Progenitor cell of endocrine pancreas (in vitro differentiated cells): ENCODE measurements at regions not wholly inside any gene's neighbourhood (a gene's known extent, or its start where the extent isn't known, plus 50 kb on each side); places are given as distances from the start of the nearest gene placed in this dataset.

ENCODE experiments used
- DNase-seq: peaks from one replicate; pipeline ENCODE4 v3.0.0; 2021; ENCODE audit warnings: low spot score; ENCODE audit not compliant: unreplicated experiment
- H3K27ac Mint-ChIP-seq: 2 replicates; pipeline ENCODE4 v1.8.0; 2021; ENCODE audit warnings: mild to moderate bottlenecking, moderate library complexity, mixed read lengths
- H3K27me3 Mint-ChIP-seq: 2 replicates; pipeline ENCODE4 v1.8.0; 2021; ENCODE audit warnings: mixed read lengths
- H3K36me3 Mint-ChIP-seq: 2 replicates; pipeline ENCODE4 v1.8.0; 2022; ENCODE audit warnings: mixed read lengths; ENCODE audit not compliant: insufficient read depth
- H3K4me1 Mint-ChIP-seq: 2 replicates; pipeline ENCODE4 v1.8.0; 2021; ENCODE audit warnings: low read depth, mixed read lengths
- H3K4me3 Mint-ChIP-seq: 2 replicates; pipeline ENCODE4 v1.8.0; 2021; ENCODE audit warnings: low read depth, mild to moderate bottlenecking, moderate library complexity, mixed read lengths
- H3K9me3 Mint-ChIP-seq: 2 replicates; pipeline ENCODE4 v1.8.0; 2021; ENCODE audit warnings: low read depth, mixed read lengths
- TF ChIP-seq, protein P1 (sequence below): fragments of 200-600 bp; sonication (generic); IDR thresholded peaks from one replicate; pipeline ENCODE4 v1.5.0; 2021; ENCODE audit warnings: antibody characterized with exemption, mild to moderate bottlenecking; ENCODE audit not compliant: unreplicated experiment

DNA sequence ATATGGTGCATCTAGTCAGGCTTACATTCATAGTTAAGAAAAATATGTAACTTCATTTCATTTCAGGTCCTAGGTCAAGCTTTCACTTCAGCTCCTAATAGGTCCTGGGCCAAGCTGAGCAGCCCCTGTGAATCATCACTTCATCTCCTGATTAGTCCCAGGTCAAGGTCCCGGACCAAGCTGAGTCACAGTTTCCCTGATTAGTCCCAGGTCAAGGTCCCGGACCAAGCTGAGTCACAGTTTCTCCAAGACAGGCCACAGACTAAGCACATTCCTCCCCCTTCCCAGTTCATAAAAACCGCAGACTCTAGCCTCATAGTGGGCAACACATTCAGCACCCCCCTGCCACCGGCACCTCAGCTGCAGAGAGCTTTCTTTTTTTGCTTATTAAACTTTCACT is 1331.8 kb downstream of the PCDH19 start:
- peaks cover 5% of the 10 kb centered on the region for H3K9me3 Mint-ChIP-seq
- no peak overlapping the region for H3K4me3 Mint-ChIP-seq
- no peaks in the 10 kb centered on the region for H3K36me3 Mint-ChIP-seq
- no peak for DNase-seq
- no peaks in the 10 kb centered on the region for H3K4me1 Mint-ChIP-seq
- TF ChIP-seq, protein P1, sequence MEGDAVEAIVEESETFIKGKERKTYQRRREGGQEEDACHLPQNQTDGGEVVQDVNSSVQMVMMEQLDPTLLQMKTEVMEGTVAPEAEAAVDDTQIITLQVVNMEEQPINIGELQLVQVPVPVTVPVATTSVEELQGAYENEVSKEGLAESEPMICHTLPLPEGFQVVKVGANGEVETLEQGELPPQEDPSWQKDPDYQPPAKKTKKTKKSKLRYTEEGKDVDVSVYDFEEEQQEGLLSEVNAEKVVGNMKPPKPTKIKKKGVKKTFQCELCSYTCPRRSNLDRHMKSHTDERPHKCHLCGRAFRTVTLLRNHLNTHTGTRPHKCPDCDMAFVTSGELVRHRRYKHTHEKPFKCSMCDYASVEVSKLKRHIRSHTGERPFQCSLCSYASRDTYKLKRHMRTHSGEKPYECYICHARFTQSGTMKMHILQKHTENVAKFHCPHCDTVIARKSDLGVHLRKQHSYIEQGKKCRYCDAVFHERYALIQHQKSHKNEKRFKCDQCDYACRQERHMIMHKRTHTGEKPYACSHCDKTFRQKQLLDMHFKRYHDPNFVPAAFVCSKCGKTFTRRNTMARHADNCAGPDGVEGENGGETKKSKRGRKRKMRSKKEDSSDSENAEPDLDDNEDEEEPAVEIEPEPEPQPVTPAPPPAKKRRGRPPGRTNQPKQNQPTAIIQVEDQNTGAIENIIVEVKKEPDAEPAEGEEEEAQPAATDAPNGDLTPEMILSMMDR = no peak
- H3K27me3 Mint-ChIP-seq = no peaks in the 10 kb centered on the region
- no peak overlapping the region for H3K27ac Mint-ChIP-seq

GRCh38 chrX:99077099-99077498 is 1333.0 kb downstream of the PCDH19 start:
- no peak overlapping the region for H3K27ac Mint-ChIP-seq
- H3K36me3 Mint-ChIP-seq = no peaks in the 10 kb centered on the region
- peaks cover 5% of the 10 kb centered on the region for H3K9me3 Mint-ChIP-seq
- no peak overlapping the region for H3K4me3 Mint-ChIP-seq
- no peaks in the 10 kb centered on the region for H3K27me3 Mint-ChIP-seq
- no peaks in the 10 kb centered on the region for H3K4me1 Mint-ChIP-seq
- TF ChIP-seq, protein P1 = no peak
- no peak for DNase-seq

DNA sequence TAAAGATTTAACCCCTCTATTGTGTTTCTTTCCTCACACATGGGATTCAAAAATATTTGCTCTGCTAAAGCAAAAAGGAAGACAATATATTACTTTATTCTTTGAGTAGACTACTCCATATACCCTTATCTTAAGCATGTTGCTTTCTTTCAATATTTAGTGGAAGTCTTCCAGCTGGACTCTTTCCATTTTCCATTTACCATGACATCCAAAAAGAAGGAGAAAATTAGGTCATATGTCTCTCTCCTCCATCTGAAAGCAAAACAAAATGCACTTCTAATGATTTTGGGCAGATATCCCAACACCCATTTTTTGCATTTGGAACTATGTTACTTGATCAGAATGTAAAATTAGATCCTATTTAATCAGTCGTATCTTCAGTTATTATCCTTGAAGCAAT is 1336.5 kb downstream of the PCDH19 start:
- no peaks in the 10 kb centered on the region for H3K27me3 Mint-ChIP-seq
- H3K4me3 Mint-ChIP-seq = no peak overlapping the region
- H3K4me1 Mint-ChIP-seq = no peaks in the 10 kb centered on the region
- TF ChIP-seq, protein P1 = no peak
- H3K9me3 Mint-ChIP-seq = peaks cover 4% of the 10 kb centered on the region
- H3K27ac Mint-ChIP-seq = no peak overlapping the region
- no peak for DNase-seq
- no peaks in the 10 kb centered on the region for H3K36me3 Mint-ChIP-seq

DNA sequence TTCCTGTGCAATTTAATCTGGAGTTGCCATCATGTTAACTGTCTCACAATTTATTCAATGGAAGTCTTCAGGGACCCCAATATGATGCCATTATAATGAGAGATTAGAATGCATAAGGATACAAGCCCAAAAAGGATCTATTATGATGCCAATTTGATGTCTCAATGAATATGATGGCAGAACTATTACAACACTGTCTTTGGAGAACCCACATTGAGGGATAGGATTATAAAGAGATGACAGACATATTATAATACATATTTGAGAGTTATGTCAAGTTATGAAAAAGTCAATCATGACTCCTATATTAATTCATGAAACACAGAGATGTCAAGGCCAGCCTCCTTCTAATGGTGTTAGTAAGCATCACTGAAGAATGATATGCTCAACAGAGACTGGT is 1358.4 kb downstream of the PCDH19 start:
- H3K4me3 Mint-ChIP-seq = no peak overlapping the region
- peaks cover 31% of the 10 kb centered on the region for H3K9me3 Mint-ChIP-seq
- peaks cover 3% of the 10 kb centered on the region for H3K36me3 Mint-ChIP-seq
- no peaks in the 10 kb centered on the region for H3K27me3 Mint-ChIP-seq
- no peak overlapping the region for H3K27ac Mint-ChIP-seq
- DNase-seq = no peak
- H3K4me1 Mint-ChIP-seq = no peaks in the 10 kb centered on the region
- TF ChIP-seq, protein P1 = no peak

GRCh38 chrX:99033226-99033901 is 1376.7 kb downstream of the PCDH19 start:
- DNase-seq = no peak
- no peaks in the 10 kb centered on the region for H3K36me3 Mint-ChIP-seq
- no peak overlapping the region for H3K4me3 Mint-ChIP-seq
- no peaks in the 10 kb centered on the region for H3K27me3 Mint-ChIP-seq
- TF ChIP-seq, protein P1 = no peak
- no peaks in the 10 kb centered on the region for H3K9me3 Mint-ChIP-seq
- no peak overlapping the region for H3K27ac Mint-ChIP-seq
- peaks cover 5% of the 10 kb centered on the region for H3K4me1 Mint-ChIP-seq
